Adrenal gland (tissue), 5 donors: ENCODE measurements at regions not wholly inside any gene's neighbourhood (a gene's known extent, or its start where the extent isn't known, plus 50 kb on each side); places are given as distances from the start of the nearest gene placed in this dataset.

Experiments
- POLR2A ChIP-seq, 2 donors: fragments of 450-650 bp; IDR thresholded peaks; one replicate each; pipeline ENCODE4 v1.6.1; 2017; ENCODE audit warnings: antibody characterized with exemption in 2 of 2, mild to moderate bottlenecking in 2 of 2, moderate library complexity in 1 of 2
- TF ChIP-seq, protein P1 (sequence below), 6 experiments: fragments of 450-650 bp in 4 of 6; fragments of 200-600 bp in 2 of 6; sonication (generic) in 1 of 6; IDR thresholded peaks; 1 replicate in 5 of 6; 2 replicates in 1 of 6; pipeline versions ENCODE4 v1.5.1 to v1.8.0; 2016 to 2021; ENCODE audit warnings: antibody characterized with exemption in 6 of 6, mild to moderate bottlenecking in 2 of 6, moderate library complexity in 1 of 6
- donor health status: DM: no; HTN: no; CAD: no.

GRCh38 chr21:28642891-28643290 is 349.8 kb downstream of the LTN1 start:
- no peak for TF ChIP-seq POLR2A (IDR thresholded peaks at IDR 0.05)
- TF ChIP-seq, protein P1, sequence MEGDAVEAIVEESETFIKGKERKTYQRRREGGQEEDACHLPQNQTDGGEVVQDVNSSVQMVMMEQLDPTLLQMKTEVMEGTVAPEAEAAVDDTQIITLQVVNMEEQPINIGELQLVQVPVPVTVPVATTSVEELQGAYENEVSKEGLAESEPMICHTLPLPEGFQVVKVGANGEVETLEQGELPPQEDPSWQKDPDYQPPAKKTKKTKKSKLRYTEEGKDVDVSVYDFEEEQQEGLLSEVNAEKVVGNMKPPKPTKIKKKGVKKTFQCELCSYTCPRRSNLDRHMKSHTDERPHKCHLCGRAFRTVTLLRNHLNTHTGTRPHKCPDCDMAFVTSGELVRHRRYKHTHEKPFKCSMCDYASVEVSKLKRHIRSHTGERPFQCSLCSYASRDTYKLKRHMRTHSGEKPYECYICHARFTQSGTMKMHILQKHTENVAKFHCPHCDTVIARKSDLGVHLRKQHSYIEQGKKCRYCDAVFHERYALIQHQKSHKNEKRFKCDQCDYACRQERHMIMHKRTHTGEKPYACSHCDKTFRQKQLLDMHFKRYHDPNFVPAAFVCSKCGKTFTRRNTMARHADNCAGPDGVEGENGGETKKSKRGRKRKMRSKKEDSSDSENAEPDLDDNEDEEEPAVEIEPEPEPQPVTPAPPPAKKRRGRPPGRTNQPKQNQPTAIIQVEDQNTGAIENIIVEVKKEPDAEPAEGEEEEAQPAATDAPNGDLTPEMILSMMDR (IDR thresholded peaks at IDR 0.05): no peak
